Mononuclear cell (primary cell): ENCODE measurements at regions not wholly inside any gene's neighbourhood (a gene's known extent, or its start where the extent isn't known, plus 50 kb on each side); places are given as distances from the start of the nearest gene placed in this dataset.

Experiments used
- H3K27me3 ChIP-seq: 2 replicates; pipeline ENCODE4 v1.6.0; 2011; ENCODE audit warnings: low read length, control low read depth; ENCODE audit not compliant: insufficient read depth
- H3K4me1 ChIP-seq: 2 replicates; pipeline ENCODE4 v1.5.1; 2011; ENCODE audit warnings: mild to moderate bottlenecking, low read length, control low read depth; ENCODE audit not compliant: insufficient read depth
- H3K4me3 ChIP-seq: 2 replicates; pipeline ENCODE4 v1.5.1; 2011; ENCODE audit warnings: mild to moderate bottlenecking, low read length, moderate library complexity
- H3K9me3 ChIP-seq: 2 replicates; pipeline ENCODE4 v1.5.1; 2011; ENCODE audit warnings: low read depth, mild to moderate bottlenecking, control low read depth, low read length

DNA sequence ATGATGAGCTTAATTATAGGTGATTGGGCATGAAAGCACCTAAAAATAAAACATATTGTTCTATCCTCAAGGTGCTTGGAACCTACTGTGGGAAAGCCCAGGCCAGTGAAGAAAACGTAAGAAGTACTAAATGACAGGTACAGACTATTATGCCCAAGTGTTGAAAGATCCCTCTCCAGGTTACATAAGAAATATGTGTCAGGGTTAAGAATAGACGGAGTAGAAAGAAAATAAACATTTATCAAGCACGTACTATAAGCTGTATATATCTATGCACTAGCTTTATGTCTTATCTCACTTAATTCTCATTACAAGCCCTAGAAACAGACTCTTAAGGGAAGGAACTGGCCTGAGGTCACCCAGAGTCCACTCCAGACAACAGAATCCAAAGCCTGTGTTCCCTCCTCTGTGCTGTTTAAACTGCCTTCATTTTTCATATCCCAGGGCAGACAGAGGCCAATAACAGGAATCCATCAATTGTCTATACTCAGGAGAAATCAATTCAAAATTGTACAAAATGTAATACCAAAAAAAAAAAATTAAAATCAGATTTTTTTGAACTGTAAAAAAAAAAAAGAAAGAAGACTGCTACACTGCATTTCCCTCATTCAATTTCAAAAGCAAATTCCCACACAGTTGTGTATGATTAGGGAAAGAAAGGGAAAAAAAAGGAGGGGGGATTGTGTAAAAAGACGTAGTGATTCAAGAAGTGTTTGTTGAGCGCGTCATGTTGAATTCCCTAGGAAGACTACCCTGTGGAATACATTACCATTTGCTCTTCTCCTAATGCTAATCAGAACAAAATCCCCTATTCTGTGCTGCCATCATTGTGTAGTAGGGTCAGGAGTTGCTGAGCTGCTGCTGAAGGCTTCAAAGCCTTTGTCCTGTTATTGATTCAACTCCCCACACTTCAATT lies 156.3 kb downstream of the IRS1 start:
- no peaks in the 10 kb centered on the region for H3K9me3 ChIP-seq
- no peaks in the 10 kb centered on the region for H3K27me3 ChIP-seq
- H3K4me1 ChIP-seq = no peaks in the 10 kb centered on the region
- no peak overlapping the region for H3K4me3 ChIP-seq

DNA sequence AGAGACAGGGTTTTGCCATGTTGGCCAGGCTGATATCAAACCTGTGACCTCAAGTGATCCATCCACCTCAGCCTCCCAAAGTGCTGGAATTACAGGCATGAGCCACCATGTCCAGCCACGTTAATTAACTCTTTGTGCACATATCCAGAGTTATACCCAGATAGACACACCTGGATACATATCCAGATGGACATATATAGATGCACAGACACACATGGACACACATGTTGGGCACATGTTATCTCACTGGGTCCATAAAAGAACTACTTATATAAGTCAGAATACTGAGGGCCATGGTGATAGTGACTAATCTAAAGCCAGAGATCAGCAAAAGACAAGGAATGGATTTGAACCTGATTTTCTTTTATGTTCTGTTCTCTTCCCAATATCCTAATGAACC lies 158.6 kb downstream of the IRS1 start:
- H3K27me3 ChIP-seq = no peaks in the 10 kb centered on the region
- H3K4me1 ChIP-seq = no peaks in the 10 kb centered on the region
- no peaks in the 10 kb centered on the region for H3K9me3 ChIP-seq
- H3K4me3 ChIP-seq = no peak overlapping the region

DNA sequence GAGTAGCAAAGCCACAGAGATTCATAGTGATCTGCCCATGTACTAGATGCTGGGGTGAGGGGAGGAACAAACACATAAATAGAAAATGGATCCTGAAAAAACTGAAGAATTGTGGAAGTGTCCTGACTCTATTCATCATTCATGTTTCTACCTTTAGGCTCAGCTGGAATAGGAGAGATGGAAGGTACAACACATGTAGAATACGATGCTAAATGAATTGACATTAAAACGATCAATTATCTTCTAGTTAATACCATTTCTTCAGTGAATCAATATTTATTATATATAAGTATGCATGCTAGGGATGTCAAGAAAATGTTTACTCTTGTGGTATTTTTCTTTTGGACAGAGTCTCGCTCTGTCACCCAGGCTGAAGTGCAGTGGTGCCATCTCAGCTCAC lies 159.1 kb downstream of the IRS1 start:
- no peaks in the 10 kb centered on the region for H3K4me1 ChIP-seq
- no peaks in the 10 kb centered on the region for H3K9me3 ChIP-seq
- H3K27me3 ChIP-seq = no peaks in the 10 kb centered on the region
- no peak overlapping the region for H3K4me3 ChIP-seq

DNA sequence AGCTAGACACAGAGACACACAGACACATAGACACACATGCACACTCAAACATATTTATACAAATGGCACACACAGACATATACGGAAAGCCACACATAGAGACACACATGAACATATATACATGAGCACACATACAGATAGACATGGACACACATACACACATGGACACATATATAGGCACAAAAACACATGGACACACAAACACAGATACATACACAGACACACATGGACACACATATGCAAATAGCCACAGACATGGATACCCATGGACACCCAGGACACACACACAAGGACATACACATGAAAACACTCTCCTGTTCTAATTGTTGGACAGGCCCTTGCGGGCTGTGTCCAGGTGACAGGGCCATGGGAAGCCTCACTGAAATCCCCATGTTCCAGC lies 160.1 kb downstream of the IRS1 start:
- Histone ChIP-seq H3K9me3 (no peaks in the 10 kb centered on the region), H3K27me3 (no peaks in the 10 kb centered on the region), H3K4me3 (no peak overlapping the region), H3K4me1 (no peaks in the 10 kb centered on the region)

DNA sequence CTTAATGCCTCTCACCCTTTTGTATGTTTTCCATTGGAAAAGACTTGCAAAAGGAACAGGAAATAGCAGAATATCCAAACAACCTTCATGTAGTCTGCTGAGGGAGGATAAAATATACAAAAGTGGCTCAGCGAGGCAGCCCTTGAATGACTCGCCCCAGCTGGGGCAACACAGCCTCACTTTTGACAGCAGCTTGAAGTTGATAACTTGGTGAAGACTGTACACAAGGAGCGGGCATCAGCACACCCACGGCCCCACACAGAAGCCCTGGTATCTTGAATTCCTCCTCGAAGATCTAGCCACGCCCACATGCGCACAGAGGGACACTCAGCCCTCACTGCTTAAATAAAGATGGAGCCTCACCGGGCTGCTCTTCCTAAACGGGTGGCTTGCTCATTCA lies 161.0 kb downstream of the IRS1 start:
- Histone ChIP-seq H3K4me3 (no peak overlapping the region), H3K27me3 (no peaks in the 10 kb centered on the region), H3K9me3 (no peaks in the 10 kb centered on the region), H3K4me1 (no peaks in the 10 kb centered on the region)

DNA sequence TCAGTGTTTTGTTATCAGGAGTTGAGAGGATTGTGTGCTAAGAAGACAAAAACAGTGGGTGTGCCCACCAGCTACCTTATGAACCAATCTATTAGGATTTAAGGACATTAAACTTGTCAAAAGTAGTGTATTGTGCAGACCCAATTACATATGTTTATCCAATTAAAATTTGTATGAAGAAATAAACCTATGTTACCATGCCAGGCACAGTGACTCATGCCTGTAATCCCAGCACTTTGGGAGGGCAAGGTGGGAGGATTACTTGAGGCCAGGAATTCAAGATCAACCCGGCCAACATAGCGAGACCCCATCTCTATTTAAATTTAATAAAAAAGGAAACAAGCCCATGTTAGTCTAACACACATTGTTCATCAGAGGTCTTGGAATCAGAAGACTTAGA lies 162.2 kb downstream of the IRS1 start:
- Histone ChIP-seq H3K27me3 (peaks cover 2% of the 10 kb centered on the region), H3K4me3 (no peak overlapping the region), H3K9me3 (no peaks in the 10 kb centered on the region), H3K4me1 (no peaks in the 10 kb centered on the region)

DNA sequence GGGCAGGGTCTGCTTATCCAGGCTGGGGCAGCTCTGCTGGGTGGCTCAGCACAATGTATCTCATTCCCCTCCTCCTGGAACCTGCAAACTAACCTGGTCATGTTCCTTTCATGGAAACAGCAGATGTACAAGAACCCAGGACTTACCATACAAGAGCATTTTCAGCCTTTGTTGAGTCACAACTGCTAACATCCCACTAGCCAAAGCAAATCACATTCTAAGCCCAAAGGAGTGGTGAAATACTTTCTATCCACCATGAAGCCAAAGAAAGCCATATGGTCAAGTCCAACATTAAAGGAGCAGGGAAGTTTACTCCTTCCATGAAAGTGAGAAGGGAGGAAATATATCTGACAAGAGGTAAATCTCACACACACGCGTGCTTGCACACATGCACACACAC lies 163.0 kb downstream of the IRS1 start:
- no peaks in the 10 kb centered on the region for H3K9me3 ChIP-seq
- peaks cover 3% of the 10 kb centered on the region for H3K27me3 ChIP-seq
- H3K4me1 ChIP-seq = no peaks in the 10 kb centered on the region
- no peak overlapping the region for H3K4me3 ChIP-seq

DNA sequence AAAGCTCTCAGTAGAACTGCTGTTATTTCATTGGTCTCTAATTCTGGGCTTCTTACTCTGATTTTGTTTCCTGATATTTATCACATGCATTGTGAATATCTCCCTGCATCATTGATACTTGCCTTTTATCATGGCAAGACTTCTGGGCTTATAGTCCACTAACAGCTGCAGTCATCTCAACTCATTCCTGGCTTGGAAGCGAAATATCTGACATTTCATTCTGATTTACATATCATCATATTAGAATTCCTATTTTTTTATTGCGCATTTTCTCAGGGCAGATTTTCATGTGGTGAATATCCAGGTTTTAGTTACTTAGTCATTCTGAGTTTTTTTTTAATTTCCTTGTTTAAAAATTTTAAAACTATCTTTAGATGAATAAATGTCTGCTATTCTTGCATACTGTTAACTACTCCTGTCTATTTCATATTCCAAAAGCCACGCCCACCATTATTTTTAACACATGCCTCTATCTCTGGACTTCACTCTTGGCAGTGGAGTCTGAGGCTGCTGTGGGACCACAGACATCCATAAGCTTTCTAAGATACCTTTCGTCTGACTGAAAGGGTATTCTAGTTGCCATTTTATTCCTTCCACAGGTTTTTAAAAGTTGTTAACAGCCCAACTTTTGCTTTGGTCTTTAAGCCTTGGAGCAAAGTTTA lies 164.5 kb downstream of the IRS1 start:
- H3K27me3 ChIP-seq = peaks cover 3% of the 10 kb centered on the region
- no peaks in the 10 kb centered on the region for H3K4me1 ChIP-seq
- no peaks in the 10 kb centered on the region for H3K9me3 ChIP-seq
- H3K4me3 ChIP-seq = no peak overlapping the region

DNA sequence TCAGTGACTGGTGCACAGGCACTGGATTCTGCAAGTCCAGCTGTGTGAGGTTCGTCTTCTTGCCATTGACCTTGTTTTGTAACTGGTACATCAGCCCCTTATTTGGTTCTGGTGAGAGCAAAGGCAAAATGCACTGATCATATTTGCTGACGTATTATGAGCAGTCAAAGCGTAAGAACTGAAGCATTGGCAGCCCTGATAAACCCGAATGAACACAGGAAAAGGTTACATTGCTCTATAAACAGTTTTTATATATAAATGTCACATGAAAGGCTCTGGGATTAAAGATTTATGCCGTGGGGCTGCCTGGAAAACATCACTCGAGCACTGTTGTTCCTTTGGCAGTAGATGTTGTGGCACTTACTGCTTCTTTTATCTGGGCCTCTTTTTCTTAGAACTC lies 167.9 kb downstream of the IRS1 start:
- Histone ChIP-seq H3K4me1 (no peaks in the 10 kb centered on the region), H3K9me3 (no peaks in the 10 kb centered on the region), H3K4me3 (no peak overlapping the region), H3K27me3 (peaks cover 5% of the 10 kb centered on the region)

DNA sequence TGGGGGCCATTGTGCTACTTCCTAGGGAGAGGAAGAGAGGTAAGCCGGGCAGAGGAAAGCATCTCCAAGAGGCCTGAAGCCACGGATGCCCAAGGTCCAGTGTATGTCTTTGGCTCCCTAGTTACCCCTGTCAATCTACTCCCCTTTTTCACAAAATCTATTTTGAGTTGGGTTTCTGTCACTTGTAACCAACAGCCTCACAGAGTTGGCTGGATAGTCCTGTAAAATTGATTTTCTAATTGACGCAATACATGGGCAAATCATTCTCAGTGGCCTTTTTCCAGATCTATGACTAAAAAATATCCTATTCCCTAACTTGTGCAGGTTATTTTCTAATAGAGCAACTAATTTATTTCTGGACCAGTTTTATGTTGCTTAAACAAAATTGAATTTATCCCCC lies 168.4 kb downstream of the IRS1 start:
- H3K9me3 ChIP-seq = no peaks in the 10 kb centered on the region
- peaks cover 5% of the 10 kb centered on the region for H3K27me3 ChIP-seq
- H3K4me1 ChIP-seq = no peaks in the 10 kb centered on the region
- no peak overlapping the region for H3K4me3 ChIP-seq

DNA sequence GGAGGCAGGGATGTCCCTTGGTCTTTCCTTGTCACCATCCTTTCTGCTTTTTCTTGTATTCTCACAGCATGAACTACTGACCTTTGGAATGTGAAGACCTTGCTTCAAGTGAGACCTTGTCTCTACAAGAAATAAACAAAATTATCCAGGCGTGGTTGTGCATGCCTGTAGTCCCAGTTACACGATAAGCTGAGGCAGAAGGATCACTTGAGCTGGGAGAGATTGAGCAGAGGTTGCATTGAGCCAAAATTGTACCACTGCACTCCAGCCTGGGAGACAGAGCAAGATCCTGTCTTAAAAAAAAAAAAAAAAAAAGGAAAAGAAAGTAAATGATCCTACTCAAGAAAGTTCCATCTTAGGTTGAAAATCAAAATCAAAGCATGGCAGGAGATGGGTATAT lies 173.7 kb downstream of the IRS1 start:
- no peak overlapping the region for H3K4me3 ChIP-seq
- H3K4me1 ChIP-seq = no peaks in the 10 kb centered on the region
- no peaks in the 10 kb centered on the region for H3K9me3 ChIP-seq
- peaks cover 3% of the 10 kb centered on the region for H3K27me3 ChIP-seq

DNA sequence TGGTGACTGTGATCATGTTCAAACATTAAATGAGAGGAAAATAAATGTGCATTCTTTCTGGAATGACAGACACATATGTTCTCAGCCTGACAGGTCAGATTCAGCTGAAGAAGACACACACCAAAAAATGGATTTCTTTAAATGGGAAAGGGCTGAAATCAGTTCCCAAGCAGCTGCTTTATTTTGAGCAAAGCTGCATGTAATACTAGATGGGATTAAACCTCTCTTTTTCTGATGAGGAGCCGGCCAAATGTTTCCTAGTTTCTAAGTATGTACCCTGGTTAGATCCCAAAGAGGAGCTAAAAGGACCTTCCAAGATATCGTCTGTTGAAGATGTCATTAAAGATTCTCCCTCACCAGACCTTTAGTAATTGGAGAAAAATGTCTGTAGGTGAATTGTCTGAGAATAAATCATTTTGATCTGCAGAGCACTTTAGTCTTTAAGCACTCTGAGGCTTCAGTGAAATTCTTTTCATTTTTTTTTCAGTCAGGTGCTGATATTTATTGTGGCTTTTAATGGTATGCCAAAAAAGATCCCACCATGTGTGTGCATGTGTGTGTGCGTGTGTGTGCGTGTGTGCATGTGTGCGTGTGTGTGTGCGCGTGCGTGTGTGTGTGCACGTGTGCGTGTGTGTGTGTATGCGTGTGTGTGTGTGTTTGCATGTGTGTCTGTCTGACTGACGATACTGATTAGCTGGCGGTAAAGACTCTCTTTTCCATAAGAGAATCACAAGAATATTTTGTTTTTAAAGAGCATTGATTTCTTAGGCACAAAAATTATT lies 175.8 kb downstream of the IRS1 start:
- Histone ChIP-seq H3K27me3 (peaks cover 3% of the 10 kb centered on the region), H3K4me1 (no peaks in the 10 kb centered on the region), H3K4me3 (no peak overlapping the region), H3K9me3 (no peaks in the 10 kb centered on the region)

DNA sequence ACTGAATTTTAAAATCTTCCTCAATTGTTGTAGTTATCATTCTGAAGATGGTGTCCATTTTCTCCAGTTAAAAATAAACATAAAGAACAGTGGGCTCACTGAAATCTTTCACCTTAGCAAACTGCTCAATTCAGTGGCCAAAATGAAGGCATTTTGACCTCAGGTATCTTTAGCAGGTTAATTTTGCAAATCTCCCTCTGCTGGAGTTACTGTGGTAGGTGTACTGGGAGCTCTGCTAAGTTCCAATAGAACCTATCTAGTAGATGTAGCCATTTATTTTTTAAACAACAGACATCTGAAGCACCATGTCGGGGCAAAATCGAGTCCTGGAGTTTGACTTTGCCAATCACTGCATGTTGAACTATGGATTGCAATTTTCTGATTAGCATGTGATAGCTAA lies 177.1 kb downstream of the IRS1 start:
- Histone ChIP-seq H3K27me3 (no peaks in the 10 kb centered on the region), H3K9me3 (no peaks in the 10 kb centered on the region), H3K4me1 (no peaks in the 10 kb centered on the region), H3K4me3 (no peak overlapping the region)

DNA sequence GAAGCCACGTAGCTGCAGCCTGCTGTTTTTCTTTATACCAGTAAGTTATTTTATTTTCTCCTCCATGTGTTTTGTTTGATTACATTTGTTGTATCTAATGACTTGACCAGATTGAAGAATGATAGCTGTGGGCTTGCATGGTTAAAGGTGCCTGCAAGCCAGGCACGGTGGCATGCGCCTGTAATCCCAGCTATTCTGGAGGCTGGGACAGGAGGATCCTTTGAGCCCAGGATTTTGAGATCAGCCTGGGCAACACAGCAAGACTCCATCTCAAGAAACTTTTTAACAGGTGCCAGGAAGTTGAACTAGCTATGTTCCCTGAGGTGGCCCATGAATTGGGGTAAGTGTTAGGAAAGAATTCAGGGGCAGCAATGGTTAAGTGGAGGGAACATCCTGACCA lies 179.4 kb downstream of the IRS1 start:
- Histone ChIP-seq H3K27me3 (no peaks in the 10 kb centered on the region), H3K4me1 (no peaks in the 10 kb centered on the region), H3K9me3 (no peaks in the 10 kb centered on the region), H3K4me3 (no peak overlapping the region)

DNA sequence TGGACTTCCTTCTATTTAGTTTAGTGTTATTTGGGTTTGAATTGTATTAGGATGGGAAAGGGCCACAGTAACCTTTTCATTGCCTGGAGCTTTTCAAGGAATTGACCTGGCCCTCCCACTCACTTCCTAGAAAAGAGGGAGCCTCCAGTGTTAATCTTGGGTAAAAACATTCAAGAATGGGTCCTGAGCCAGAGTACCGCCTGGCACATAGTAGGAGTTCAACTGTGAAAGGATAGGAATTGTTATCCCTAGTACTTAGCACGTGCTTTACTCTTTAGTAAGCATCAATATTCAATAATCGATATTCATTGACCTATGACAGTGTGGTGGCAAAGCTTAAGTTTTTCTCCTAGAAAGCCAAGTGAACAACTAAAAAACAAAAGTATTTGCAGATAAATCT lies 179.9 kb downstream of the IRS1 start:
- no peaks in the 10 kb centered on the region for H3K4me1 ChIP-seq
- H3K4me3 ChIP-seq = no peak overlapping the region
- H3K9me3 ChIP-seq = no peaks in the 10 kb centered on the region
- H3K27me3 ChIP-seq = no peaks in the 10 kb centered on the region
